HG02610 (cell line): ENCODE measurements at regions not wholly inside any gene's neighbourhood (a gene's known extent, or its start where the extent isn't known, plus 50 kb on each side); places are given as distances from the start of the nearest gene placed in this dataset.

ENCODE experiments used
- ATAC-seq: cut with Tn5 transposase; IDR thresholded peaks from one replicate; pipeline ENCODE4 v1.9.1; 2021; ENCODE audit warnings: mild to moderate bottlenecking, moderate library complexity; ENCODE audit not compliant: unreplicated experiment

- ATAC-seq: no peak
Observed at GRCh38 chr9:113701774-113702755, 174.0 kb upstream of the ZNF618 start.

- no peak for ATAC-seq
Observed at GRCh38 chr9:113705306-113705927, 170.7 kb upstream of the ZNF618 start.

GRCh38 chr9:113705928-113706519, 170.1 kb upstream of the ZNF618 start:
- no peak for ATAC-seq

- no peak for ATAC-seq
Observed at GRCh38 chr9:113707953-113708695, 168.0 kb upstream of the ZNF618 start.

DNA sequence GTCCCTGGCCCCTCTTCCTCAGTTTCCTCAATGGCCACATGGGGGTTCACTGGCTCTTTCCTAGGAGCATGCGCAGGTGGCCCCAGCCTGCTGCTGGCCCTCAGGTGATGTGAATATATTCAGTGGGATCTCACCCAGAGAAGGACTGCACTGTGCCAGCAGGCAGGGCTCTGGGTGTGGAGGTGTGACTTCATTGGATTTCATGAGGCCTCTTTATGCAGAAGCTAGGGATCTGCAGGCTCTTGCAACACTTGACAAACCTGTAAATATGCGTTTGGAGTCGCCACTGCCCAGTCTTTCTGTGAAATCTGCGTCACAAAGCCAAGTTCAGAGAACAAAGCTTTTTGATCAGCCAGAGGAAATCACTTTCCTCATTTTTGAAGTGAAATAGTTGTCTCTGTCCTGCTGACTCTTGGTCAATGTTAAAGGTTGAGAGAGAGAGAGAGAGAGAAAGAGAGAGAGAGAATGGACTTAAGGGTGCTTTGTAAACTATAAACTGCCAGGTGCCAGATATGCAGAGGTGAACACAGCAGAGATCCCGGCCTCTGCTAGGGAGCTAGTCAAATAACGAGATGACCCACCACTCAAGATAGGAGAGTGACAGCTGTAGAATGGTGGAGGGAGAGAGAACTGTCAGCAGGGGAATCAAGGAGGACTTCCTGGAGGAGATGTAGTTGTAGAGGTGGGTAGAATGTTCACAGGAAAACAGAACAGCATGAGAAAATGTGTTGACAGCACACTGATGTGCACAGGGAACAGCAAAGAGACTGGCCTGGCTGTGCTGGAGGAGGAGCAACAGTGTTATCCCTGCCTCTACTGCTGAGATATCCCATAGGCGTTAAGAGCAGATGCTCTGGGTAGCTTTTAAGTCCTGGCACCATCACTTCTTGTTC, 167.0 kb upstream of the ZNF618 start:
- no peak for ATAC-seq

- no peak for ATAC-seq
Observed at GRCh38 chr9:113709721-113710120, 166.4 kb upstream of the ZNF618 start.

DNA sequence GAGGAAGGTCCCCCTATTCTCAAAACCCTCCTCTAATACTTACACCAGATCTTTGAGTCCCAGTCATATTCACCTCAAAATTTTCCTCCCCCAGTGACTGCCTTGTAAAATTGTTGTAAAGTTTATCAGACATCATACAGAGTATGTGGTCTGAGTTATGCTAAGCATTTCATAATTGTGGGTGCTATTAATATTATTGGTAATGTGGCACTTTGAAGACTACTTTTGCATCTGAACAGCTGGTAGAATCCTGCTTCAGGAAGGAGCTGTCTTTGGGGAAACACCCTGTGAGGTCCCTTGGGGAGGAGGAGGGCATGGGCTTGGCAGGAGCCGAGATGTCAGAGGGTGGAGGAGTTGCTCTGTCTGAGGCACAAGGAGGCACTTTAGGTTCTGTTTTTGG, 164.9 kb upstream of the ZNF618 start:
- ATAC-seq: no peak

- ATAC-seq: no peak
Observed at GRCh38 chr9:113712053-113712452, 164.1 kb upstream of the ZNF618 start.

- no peak for ATAC-seq
Observed at GRCh38 chr9:113715086-113715485, 161.0 kb upstream of the ZNF618 start.

- no peak for ATAC-seq
Observed at GRCh38 chr9:113719919-113720318, 156.2 kb upstream of the ZNF618 start.

GRCh38 chr9:113720495-113720894, 155.6 kb upstream of the ZNF618 start:
- no peak for ATAC-seq

DNA sequence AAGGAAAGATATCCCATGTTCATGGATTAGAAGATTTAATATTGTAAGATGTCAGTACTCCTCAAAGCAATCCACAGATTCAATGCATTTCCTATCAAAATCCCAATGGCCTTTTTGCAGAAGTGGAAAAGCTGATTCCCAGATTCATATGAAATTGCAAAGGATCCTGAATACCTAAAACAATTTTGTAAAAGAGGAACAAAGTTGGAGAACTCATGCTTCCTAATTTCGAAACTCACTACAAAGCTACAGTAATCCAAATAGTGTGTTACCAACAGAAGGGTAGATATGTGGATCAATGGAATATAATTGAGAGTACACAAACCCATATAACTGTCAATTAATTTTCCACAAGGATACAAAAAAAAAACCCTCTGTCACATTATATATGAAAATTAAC, 154.3 kb upstream of the ZNF618 start:
- ATAC-seq: no peak

DNA sequence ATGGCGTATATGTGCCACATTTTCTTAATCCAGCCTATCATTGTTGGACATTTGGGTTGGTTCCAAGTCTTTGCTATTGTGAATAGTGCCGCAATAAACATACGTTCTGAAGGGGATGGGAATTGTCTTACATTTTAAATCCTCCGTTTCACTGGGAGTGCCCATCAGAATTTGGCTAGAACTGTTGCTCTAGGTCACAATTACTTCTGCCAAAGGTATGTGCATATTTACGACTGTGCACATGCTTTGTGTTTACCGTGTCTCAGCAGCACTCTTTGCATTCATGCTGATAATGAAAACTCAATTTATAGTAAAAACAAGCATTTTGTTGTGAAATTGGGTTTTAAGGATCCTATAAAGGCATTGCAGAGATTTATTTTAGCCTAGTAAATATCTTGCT, 151.9 kb upstream of the ZNF618 start:
- ATAC-seq: no peak

- ATAC-seq: no peak
Observed at GRCh38 chr9:113728989-113729388, 147.1 kb upstream of the ZNF618 start.

GRCh38 chr9:113734826-113735225, 141.3 kb upstream of the ZNF618 start:
- ATAC-seq: no peak

DNA sequence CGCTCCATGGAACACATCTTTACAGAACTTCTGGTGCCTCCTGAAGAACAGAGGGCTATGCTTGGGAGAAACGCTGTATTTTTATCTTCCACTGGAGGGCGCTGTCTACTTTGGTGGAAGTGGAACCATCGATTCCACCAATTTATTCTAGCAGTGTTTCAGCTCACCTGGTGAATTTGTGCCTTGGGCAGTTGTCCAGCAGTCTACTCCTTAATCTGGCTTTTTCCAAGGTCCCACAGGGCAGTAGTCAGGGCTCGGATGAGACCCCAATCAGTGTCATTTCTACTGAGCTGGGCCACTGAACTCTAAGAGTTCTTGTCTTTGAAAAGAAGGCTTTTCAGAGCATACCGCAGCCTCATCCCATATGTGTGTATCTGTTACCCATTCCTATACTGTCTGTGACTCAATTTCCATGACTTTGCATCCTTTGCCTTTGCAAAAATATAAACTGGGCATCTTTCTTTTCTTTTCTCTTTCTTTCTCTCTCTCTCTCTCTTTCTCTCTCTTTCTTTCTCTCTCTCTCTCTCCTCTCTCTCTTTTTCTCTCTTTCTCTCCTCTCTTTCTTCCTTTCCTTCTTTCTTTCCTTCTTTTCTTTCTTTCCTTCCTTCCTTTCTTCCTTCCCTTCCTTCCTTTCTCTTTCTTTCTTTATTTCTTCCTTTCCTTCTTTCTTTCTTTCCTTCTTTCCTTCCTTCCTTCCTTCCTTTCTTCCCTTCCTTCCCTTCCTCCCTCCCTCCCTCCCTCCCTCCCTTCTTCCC, 138.4 kb upstream of the ZNF618 start:
- no peak for ATAC-seq

DNA sequence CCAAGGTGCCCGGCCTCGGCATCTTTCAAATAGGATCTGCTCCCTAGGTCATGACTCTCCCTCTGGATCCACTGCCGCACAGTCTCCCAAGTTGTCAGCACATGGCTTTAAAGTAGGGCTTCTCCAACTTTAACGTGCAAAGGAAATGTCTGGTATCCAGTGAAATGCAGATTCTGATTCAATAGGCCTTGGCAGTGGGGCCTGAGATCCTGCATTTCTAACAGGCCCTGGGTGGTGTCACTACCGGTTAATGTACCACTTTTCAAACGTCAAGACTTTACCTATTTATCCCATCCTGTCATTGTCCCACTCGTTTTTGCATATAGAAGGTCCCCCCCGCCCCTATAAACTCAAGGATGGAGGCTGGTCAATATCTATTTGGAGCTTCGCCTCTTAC, 137.6 kb upstream of the ZNF618 start:
- no peak for ATAC-seq

DNA sequence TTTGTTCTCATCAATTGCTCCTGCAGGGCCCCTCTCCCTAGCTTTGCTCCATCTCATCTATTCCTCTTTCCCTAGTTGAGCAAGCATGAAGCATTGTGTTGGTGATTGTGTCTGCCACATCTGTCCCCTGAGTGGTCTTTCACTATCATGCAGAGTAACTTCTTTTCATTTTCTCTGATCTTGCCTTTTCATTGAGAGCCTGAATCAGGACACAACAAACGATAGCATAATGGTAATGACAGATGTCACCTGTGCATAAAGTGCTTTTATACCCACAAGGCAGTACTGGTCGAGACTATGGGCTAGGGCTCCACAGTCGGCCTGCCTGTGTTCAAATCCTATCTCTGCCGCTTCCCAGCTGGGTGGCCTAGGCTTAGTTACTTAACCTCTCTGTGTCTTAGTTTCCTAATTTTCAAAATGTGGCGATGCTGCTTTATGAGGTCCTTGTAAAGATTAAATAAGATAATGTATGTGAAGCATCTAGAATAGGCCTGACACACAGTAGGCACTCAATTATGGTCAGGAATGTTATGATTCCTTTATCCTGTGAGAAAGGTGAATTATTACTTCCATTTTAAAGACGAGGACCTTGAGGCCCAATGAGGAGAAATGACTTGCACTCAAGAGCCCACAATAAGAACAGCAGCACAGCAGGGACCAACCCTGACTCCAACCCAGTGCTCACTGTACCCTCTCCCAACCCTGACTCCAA, 137.1 kb upstream of the ZNF618 start:
- ATAC-seq: no peak
